ENCODE measurements at regions not wholly inside any gene's neighbourhood (a gene's known extent, or its start where the extent isn't known, plus 50 kb on each side); places are given as distances from the start of the nearest gene placed in this dataset.
"Not testable (repeated sequence)": the region's sequence is repeated elsewhere in the genome, so short reads cannot be mapped to it uniquely, and the experiment has no call there.

DNA sequence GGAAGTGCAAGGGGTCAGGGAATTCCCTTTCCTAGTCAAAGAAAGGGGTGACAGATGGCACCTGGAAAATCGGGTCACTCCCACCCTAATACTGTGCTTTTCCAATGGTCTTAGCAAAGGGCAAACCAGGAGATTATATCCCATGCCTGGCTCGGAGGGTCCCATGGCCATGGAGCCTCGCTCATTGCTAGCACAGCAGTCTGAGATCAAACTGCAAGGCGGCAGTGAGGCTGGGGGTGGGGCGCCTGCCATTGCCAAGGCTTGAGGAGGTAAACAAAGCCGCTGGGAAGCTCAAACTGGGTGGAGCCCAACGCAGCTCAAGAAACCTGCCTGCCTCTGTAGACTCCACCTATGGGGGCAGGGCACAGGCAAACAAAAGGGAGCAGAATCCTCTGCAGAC is 714.4 kb upstream of the MGAT4C start:
- not testable (repeated sequence) for H3K4me3 ChIP-seq (ENCODE audit: insufficient read depth in 1 of 2, low read depth in 1 of 2, low read length in 2 of 2); H3K4me1 ChIP-seq (ENCODE audit: control insufficient read depth, insufficient read depth, low read depth, low read length); DNase-seq; H3K9me3 ChIP-seq (ENCODE audit: control insufficient read depth, low read length); H2BK15ac ChIP-seq (ENCODE audit: low read depth, poor library complexity, severe bottlenecking); H4K8ac ChIP-seq (ENCODE audit: low read length); H3K18ac ChIP-seq (ENCODE audit: low read depth in 1 of 2, low read length in 2 of 2); H3K79me1 ChIP-seq (replicated peaks; ENCODE audit: low read length, poor library complexity, severe bottlenecking); H2AK5ac ChIP-seq (ENCODE audit: low read length, severe bottlenecking); H4K91ac ChIP-seq (ENCODE audit: low read length); H2BK120ac ChIP-seq (ENCODE audit: low read depth, low read length); H2AFZ ChIP-seq (ENCODE audit: low read depth, low read length); H3K14ac ChIP-seq (ENCODE audit: low read length in 2 of 2); H3K9ac ChIP-seq (ENCODE audit: low read length); H3K36me3 ChIP-seq (ENCODE audit: control insufficient read depth in 1 of 2, insufficient read depth in 2 of 2, low read depth in 1 of 2, low read length in 2 of 2); H3K27ac ChIP-seq (ENCODE audit: low read length, poor library complexity, severe bottlenecking); H3K27me3 ChIP-seq (ENCODE audit: control insufficient read depth in 1 of 2, insufficient read depth in 1 of 2, low read length in 2 of 2); H3K4me2 ChIP-seq (ENCODE audit: low read length, poor library complexity, severe bottlenecking); H3K23ac ChIP-seq (ENCODE audit: low read length in 2 of 2); H2BK12ac ChIP-seq (ENCODE audit: low read length in 2 of 2); H2BK5ac ChIP-seq (ENCODE audit: low read depth, low read length, poor library complexity, severe bottlenecking); H3K4ac ChIP-seq (ENCODE audit: low read depth in 1 of 2, low read length in 2 of 2)
- WGBS = 87% methylated on average over 7 of the region's 7 CpGs

GRCh38 chr12:86959766-86960458 is 703.7 kb upstream of the MGAT4C start:
- Histone ChIP-seq H3K14ac (ENCODE audit: low read length in 2 of 2) (no peak overlapping the region), H4K8ac (ENCODE audit: low read length) (no peak overlapping the region), H2BK12ac (ENCODE audit: low read length in 2 of 2) (no peak overlapping the region), H2AFZ (ENCODE audit: low read depth, low read length) (no peak overlapping the region), H3K27me3 (ENCODE audit: control insufficient read depth in 1 of 2, insufficient read depth in 1 of 2, low read length in 2 of 2) (no peaks in the 10 kb centered on the region), H3K79me1 (replicated peaks; ENCODE audit: low read length, poor library complexity, severe bottlenecking) (no peaks in the 10 kb centered on the region), H3K18ac (ENCODE audit: low read depth in 1 of 2, low read length in 2 of 2) (no peak overlapping the region), H2BK5ac (ENCODE audit: low read depth, low read length, poor library complexity, severe bottlenecking) (no peak overlapping the region), H3K36me3 (ENCODE audit: control insufficient read depth in 1 of 2, insufficient read depth in 2 of 2, low read depth in 1 of 2, low read length in 2 of 2) (no peaks in the 10 kb centered on the region), H3K27ac (ENCODE audit: low read length, poor library complexity, severe bottlenecking) (no peak overlapping the region), H3K9ac (ENCODE audit: low read length) (no peak overlapping the region), H3K23ac (ENCODE audit: low read length in 2 of 2) (no peak overlapping the region), H4K91ac (ENCODE audit: low read length) (no peak overlapping the region), H2BK15ac (ENCODE audit: low read depth, poor library complexity, severe bottlenecking) (no peak overlapping the region), H2BK120ac (ENCODE audit: low read depth, low read length) (no peak overlapping the region), H3K9me3 (ENCODE audit: control insufficient read depth, low read length) (no peaks in the 10 kb centered on the region), H2AK5ac (ENCODE audit: low read length, severe bottlenecking) (no peak overlapping the region), H3K4me2 (ENCODE audit: low read length, poor library complexity, severe bottlenecking) (no peak overlapping the region), H3K4me1 (ENCODE audit: control insufficient read depth, insufficient read depth, low read depth, low read length) (no peaks in the 10 kb centered on the region), H3K4ac (ENCODE audit: low read depth in 1 of 2, low read length in 2 of 2) (no peak overlapping the region), H3K4me3 (ENCODE audit: insufficient read depth in 1 of 2, low read depth in 1 of 2, low read length in 2 of 2) (no peak overlapping the region)
- WGBS = 73% methylated on average over 4 of the region's 5 CpGs
- DNase-seq = no peak

GRCh38 chr12:86950444-86950843 is 694.3 kb upstream of the MGAT4C start:
- 94% methylated on average over 2 of the region's 3 CpGs for WGBS
- no peak overlapping the region for H3K14ac ChIP-seq (ENCODE audit: low read length in 2 of 2)
- no peak overlapping the region for H3K23ac ChIP-seq (ENCODE audit: low read length in 2 of 2)
- H4K8ac ChIP-seq (ENCODE audit: low read length) = no peak overlapping the region
- no peak overlapping the region for H2BK120ac ChIP-seq (ENCODE audit: low read depth, low read length)
- no peak overlapping the region for H2BK12ac ChIP-seq (ENCODE audit: low read length in 2 of 2)
- H3K27ac ChIP-seq (ENCODE audit: low read length, poor library complexity, severe bottlenecking) = no peak overlapping the region
- H2AFZ ChIP-seq (ENCODE audit: low read depth, low read length) = no peak overlapping the region
- H2AK5ac ChIP-seq (ENCODE audit: low read length, severe bottlenecking) = no peak overlapping the region
- H4K91ac ChIP-seq (ENCODE audit: low read length) = no peak overlapping the region
- H3K79me1 ChIP-seq (replicated peaks; ENCODE audit: low read length, poor library complexity, severe bottlenecking) = no peaks in the 10 kb centered on the region
- no peak overlapping the region for H2BK15ac ChIP-seq (ENCODE audit: low read depth, poor library complexity, severe bottlenecking)
- H3K9me3 ChIP-seq (ENCODE audit: control insufficient read depth, low read length) = no peaks in the 10 kb centered on the region
- no peak for DNase-seq
- no peaks in the 10 kb centered on the region for H3K36me3 ChIP-seq (ENCODE audit: control insufficient read depth in 1 of 2, insufficient read depth in 2 of 2, low read depth in 1 of 2, low read length in 2 of 2)
- no peak overlapping the region for H3K4me2 ChIP-seq (ENCODE audit: low read length, poor library complexity, severe bottlenecking)
- H3K4me1 ChIP-seq (ENCODE audit: control insufficient read depth, insufficient read depth, low read depth, low read length) = no peaks in the 10 kb centered on the region
- H3K4ac ChIP-seq (ENCODE audit: low read depth in 1 of 2, low read length in 2 of 2) = no peak overlapping the region
- H3K27me3 ChIP-seq (ENCODE audit: control insufficient read depth in 1 of 2, insufficient read depth in 1 of 2, low read length in 2 of 2) = no peaks in the 10 kb centered on the region
- no peak overlapping the region for H3K9ac ChIP-seq (ENCODE audit: low read length)
- no peak overlapping the region for H3K4me3 ChIP-seq (ENCODE audit: insufficient read depth in 1 of 2, low read depth in 1 of 2, low read length in 2 of 2)
- H3K18ac ChIP-seq (ENCODE audit: low read depth in 1 of 2, low read length in 2 of 2) = no peak overlapping the region
- H2BK5ac ChIP-seq (ENCODE audit: low read depth, low read length, poor library complexity, severe bottlenecking) = no peak overlapping the region

GRCh38 chr12:86950043-86950442 is 693.9 kb upstream of the MGAT4C start:
- no peak overlapping the region for H3K18ac ChIP-seq (ENCODE audit: low read depth in 1 of 2, low read length in 2 of 2)
- H2BK15ac ChIP-seq (ENCODE audit: low read depth, poor library complexity, severe bottlenecking) = no peak overlapping the region
- no peak overlapping the region for H4K91ac ChIP-seq (ENCODE audit: low read length)
- no peak overlapping the region for H4K8ac ChIP-seq (ENCODE audit: low read length)
- no peak overlapping the region for H2BK5ac ChIP-seq (ENCODE audit: low read depth, low read length, poor library complexity, severe bottlenecking)
- no peaks in the 10 kb centered on the region for H3K79me1 ChIP-seq (replicated peaks; ENCODE audit: low read length, poor library complexity, severe bottlenecking)
- no peak overlapping the region for H3K23ac ChIP-seq (ENCODE audit: low read length in 2 of 2)
- H2BK120ac ChIP-seq (ENCODE audit: low read depth, low read length) = no peak overlapping the region
- H3K27ac ChIP-seq (ENCODE audit: low read length, poor library complexity, severe bottlenecking) = no peak overlapping the region
- H3K4me1 ChIP-seq (ENCODE audit: control insufficient read depth, insufficient read depth, low read depth, low read length) = no peaks in the 10 kb centered on the region
- no peak overlapping the region for H2BK12ac ChIP-seq (ENCODE audit: low read length in 2 of 2)
- H3K36me3 ChIP-seq (ENCODE audit: control insufficient read depth in 1 of 2, insufficient read depth in 2 of 2, low read depth in 1 of 2, low read length in 2 of 2) = no peaks in the 10 kb centered on the region
- no peak overlapping the region for H3K4me3 ChIP-seq (ENCODE audit: insufficient read depth in 1 of 2, low read depth in 1 of 2, low read length in 2 of 2)
- no peak overlapping the region for H2AFZ ChIP-seq (ENCODE audit: low read depth, low read length)
- no peak overlapping the region for H3K14ac ChIP-seq (ENCODE audit: low read length in 2 of 2)
- WGBS = no CpG with 5 or more reads among the region's 1 CpG
- no peak overlapping the region for H3K9ac ChIP-seq (ENCODE audit: low read length)
- no peaks in the 10 kb centered on the region for H3K27me3 ChIP-seq (ENCODE audit: control insufficient read depth in 1 of 2, insufficient read depth in 1 of 2, low read length in 2 of 2)
- H3K4me2 ChIP-seq (ENCODE audit: low read length, poor library complexity, severe bottlenecking) = no peak overlapping the region
- no peak overlapping the region for H3K4ac ChIP-seq (ENCODE audit: low read depth in 1 of 2, low read length in 2 of 2)
- no peak for DNase-seq
- no peaks in the 10 kb centered on the region for H3K9me3 ChIP-seq (ENCODE audit: control insufficient read depth, low read length)
- H2AK5ac ChIP-seq (ENCODE audit: low read length, severe bottlenecking) = no peak overlapping the region

Data from mesenchymal stem cell (in vitro differentiated cells and primary cell).